ENCODE measurements at regions not wholly inside any gene's neighbourhood (a gene's known extent, or its start where the extent isn't known, plus 50 kb on each side); places are given as distances from the start of the nearest gene placed in this dataset.

- Histone ChIP-seq H3K4me1 (no peaks in the 10 kb centered on the region), H3K4me3 (no peak overlapping the region), H3K9me3 (no peaks in the 10 kb centered on the region), H3K27ac (no peak overlapping the region), H3K27me3 (no peaks in the 10 kb centered on the region), H3K36me3 (ENCODE audit: low read depth, missing control alignments) (no peaks in the 10 kb centered on the region)
- TF ChIP-seq POLR2A (IDR thresholded peaks at IDR 0.05) (no peak), CTCF (IDR thresholded peaks at IDR 0.05) (no peak)
- intact Hi-C loops (cut with DNase I; ENCODE audit: low total_unique reads): no loop called here
- no peak for DNase-seq
Observed at GRCh38 chr10:109348324-109348723, 575.0 kb downstream of the XPNPEP1 start.

- intact Hi-C loops (cut with DNase I; ENCODE audit: low total_unique reads): no loop called here
- Histone ChIP-seq H3K4me1 (no peaks in the 10 kb centered on the region), H3K4me3 (no peak overlapping the region), H3K27me3 (no peaks in the 10 kb centered on the region), H3K9me3 (no peaks in the 10 kb centered on the region), H3K27ac (no peak overlapping the region), H3K36me3 (ENCODE audit: low read depth, missing control alignments) (no peaks in the 10 kb centered on the region)
- WGBS, 2 donors: 70 to 73% methylated on average over 1 of the region's 1 CpG
- TF ChIP-seq CTCF (IDR thresholded peaks at IDR 0.05) (no peak), POLR2A (IDR thresholded peaks at IDR 0.05) (no peak)
- no peak for DNase-seq
Observed at GRCh38 chr10:109343293-109343692, 580.0 kb downstream of the XPNPEP1 start.

GRCh38 chr10:109341986-109342385 is 581.3 kb downstream of the XPNPEP1 start:
- H3K36me3 ChIP-seq (ENCODE audit: low read depth, missing control alignments): no peaks in the 10 kb centered on the region
- no peak for DNase-seq
- TF ChIP-seq POLR2A (IDR thresholded peaks at IDR 0.05): no peak
- TF ChIP-seq CTCF (IDR thresholded peaks at IDR 0.05): no peak
- H3K27ac ChIP-seq: no peak overlapping the region
- H3K9me3 ChIP-seq: no peaks in the 10 kb centered on the region
- H3K4me3 ChIP-seq: no peak overlapping the region
- H3K4me1 ChIP-seq: no peaks in the 10 kb centered on the region
- intact Hi-C loops (cut with DNase I; ENCODE audit: low total_unique reads): no loop called here
- no peaks in the 10 kb centered on the region for H3K27me3 ChIP-seq

- 76 to 82% methylated on average over 3 of the region's 3 CpGs for WGBS, 2 donors
Observed at GRCh38 chr10:109328001-109328400, 595.3 kb downstream of the XPNPEP1 start.

More at GRCh38 chr10:109328001-109328400, 595.3 kb downstream of the XPNPEP1 start:
- H3K9me3 ChIP-seq: no peaks in the 10 kb centered on the region
- H3K27ac ChIP-seq: no peak overlapping the region
- no peaks in the 10 kb centered on the region for H3K36me3 ChIP-seq (ENCODE audit: low read depth, missing control alignments)
- DNase-seq: no peak
- H3K27me3 ChIP-seq: no peaks in the 10 kb centered on the region
- no peak overlapping the region for H3K4me3 ChIP-seq
- TF ChIP-seq POLR2A (IDR thresholded peaks at IDR 0.05) (no peak), CTCF (IDR thresholded peaks at IDR 0.05) (no peak)
- H3K4me1 ChIP-seq: no peaks in the 10 kb centered on the region
- intact Hi-C loops (cut with DNase I; ENCODE audit: low total_unique reads): no loop called here

All from testis (tissue), 2 donors.